Upper lobe of left lung (tissue), 4 donors: ENCODE measurements at regions not wholly inside any gene's neighbourhood (a gene's known extent, or its start where the extent isn't known, plus 50 kb on each side); places are given as distances from the start of the nearest gene placed in this dataset.

Experiments used
- POLR2A ChIP-seq, 4 donors: fragments of 450-650 bp; IDR thresholded peaks; one replicate each; pipeline ENCODE4 v1.5.1; 2016 to 2017; ENCODE audit warnings: antibody characterized with exemption in 4 of 4, mild to moderate bottlenecking in 2 of 4
- POLR2AphosphoS5 ChIP-seq, 2 donors: sonication (generic); formaldehyde crosslinking; IDR thresholded peaks; one replicate each; pipeline ENCODE4 v1.5.1; 2017; ENCODE audit warnings: antibody characterized with exemption in 2 of 2
- TF ChIP-seq, protein P1 (sequence below), 6 experiments: fragments of 450-650 bp in 4 of 6; fragments of 200-600 bp in 2 of 6; sonication (generic) in 2 of 6; IDR thresholded peaks; one replicate each; pipeline ENCODE4 v1.5.1; 2016 to 2019; ENCODE audit warnings: antibody characterized with exemption in 6 of 6

GRCh38 chr13:63737418-63737817 is 2321.8 kb upstream of the PCDH20 start:
- TF ChIP-seq, protein P1, sequence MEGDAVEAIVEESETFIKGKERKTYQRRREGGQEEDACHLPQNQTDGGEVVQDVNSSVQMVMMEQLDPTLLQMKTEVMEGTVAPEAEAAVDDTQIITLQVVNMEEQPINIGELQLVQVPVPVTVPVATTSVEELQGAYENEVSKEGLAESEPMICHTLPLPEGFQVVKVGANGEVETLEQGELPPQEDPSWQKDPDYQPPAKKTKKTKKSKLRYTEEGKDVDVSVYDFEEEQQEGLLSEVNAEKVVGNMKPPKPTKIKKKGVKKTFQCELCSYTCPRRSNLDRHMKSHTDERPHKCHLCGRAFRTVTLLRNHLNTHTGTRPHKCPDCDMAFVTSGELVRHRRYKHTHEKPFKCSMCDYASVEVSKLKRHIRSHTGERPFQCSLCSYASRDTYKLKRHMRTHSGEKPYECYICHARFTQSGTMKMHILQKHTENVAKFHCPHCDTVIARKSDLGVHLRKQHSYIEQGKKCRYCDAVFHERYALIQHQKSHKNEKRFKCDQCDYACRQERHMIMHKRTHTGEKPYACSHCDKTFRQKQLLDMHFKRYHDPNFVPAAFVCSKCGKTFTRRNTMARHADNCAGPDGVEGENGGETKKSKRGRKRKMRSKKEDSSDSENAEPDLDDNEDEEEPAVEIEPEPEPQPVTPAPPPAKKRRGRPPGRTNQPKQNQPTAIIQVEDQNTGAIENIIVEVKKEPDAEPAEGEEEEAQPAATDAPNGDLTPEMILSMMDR (IDR thresholded peaks at IDR 0.05) = no peak
- TF ChIP-seq POLR2AphosphoS5 (IDR thresholded peaks at IDR 0.05) = no peak
- no peak for TF ChIP-seq POLR2A (IDR thresholded peaks at IDR 0.05)
